ENCODE measurements at regions not wholly inside any gene's neighbourhood (a gene's known extent, or its start where the extent isn't known, plus 50 kb on each side); places are given as distances from the start of the nearest gene placed in this dataset.

DNA sequence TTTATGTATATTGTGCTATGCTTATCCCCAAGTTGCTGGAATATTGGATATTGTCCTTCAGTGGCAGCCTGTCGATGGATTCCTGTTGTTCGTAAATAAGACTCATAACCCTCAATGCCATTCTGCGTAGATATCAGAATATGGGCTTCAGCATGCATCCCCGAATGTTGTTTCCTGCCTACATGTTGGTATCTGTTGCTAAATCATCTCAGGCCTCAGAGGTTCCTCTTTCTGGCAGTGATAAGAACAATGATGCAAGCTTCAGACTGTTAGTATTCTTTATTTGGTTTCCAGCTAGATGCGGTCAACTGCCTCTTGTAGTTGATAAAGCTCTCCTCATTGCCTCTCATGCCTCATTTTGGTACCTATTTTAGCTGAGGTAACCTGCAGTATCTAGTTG, 2082.6 kb downstream of the MRPL39 start:
- DNase-seq (ENCODE audit: insufficient read length, low spot score, missing footprints): no peak
- H2AFZ ChIP-seq (ENCODE audit: low read length): no peak overlapping the region
- no peaks in the 10 kb centered on the region for H3K27me3 ChIP-seq (ENCODE audit: insufficient read depth, low read length)
- no peaks in the 10 kb centered on the region for H3K79me2 ChIP-seq (ENCODE audit: insufficient read depth, low read length)
- H4K20me1 ChIP-seq (ENCODE audit: insufficient read depth, low read length): no peaks in the 10 kb centered on the region
- no peak overlapping the region for H3K4me3 ChIP-seq (ENCODE audit: insufficient read depth, low read length)
- no peak overlapping the region for H3K27ac ChIP-seq (ENCODE audit: low read depth, low read length)
- no peak overlapping the region for H3K4me2 ChIP-seq (ENCODE audit: insufficient read depth, low read length)
- H3K9me3 ChIP-seq (ENCODE audit: low read depth, low read length): peaks cover 3% of the 10 kb centered on the region
- no peaks in the 10 kb centered on the region for H3K36me3 ChIP-seq (ENCODE audit: insufficient read depth, low read length)
- no peaks in the 10 kb centered on the region for H3K4me1 ChIP-seq (ENCODE audit: insufficient read depth, low read length)
- TF ChIP-seq, protein P1, sequence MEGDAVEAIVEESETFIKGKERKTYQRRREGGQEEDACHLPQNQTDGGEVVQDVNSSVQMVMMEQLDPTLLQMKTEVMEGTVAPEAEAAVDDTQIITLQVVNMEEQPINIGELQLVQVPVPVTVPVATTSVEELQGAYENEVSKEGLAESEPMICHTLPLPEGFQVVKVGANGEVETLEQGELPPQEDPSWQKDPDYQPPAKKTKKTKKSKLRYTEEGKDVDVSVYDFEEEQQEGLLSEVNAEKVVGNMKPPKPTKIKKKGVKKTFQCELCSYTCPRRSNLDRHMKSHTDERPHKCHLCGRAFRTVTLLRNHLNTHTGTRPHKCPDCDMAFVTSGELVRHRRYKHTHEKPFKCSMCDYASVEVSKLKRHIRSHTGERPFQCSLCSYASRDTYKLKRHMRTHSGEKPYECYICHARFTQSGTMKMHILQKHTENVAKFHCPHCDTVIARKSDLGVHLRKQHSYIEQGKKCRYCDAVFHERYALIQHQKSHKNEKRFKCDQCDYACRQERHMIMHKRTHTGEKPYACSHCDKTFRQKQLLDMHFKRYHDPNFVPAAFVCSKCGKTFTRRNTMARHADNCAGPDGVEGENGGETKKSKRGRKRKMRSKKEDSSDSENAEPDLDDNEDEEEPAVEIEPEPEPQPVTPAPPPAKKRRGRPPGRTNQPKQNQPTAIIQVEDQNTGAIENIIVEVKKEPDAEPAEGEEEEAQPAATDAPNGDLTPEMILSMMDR (IDR thresholded peaks at IDR 0.05; ENCODE audit: extremely low read depth, low read depth, low read length): no peak

DNA sequence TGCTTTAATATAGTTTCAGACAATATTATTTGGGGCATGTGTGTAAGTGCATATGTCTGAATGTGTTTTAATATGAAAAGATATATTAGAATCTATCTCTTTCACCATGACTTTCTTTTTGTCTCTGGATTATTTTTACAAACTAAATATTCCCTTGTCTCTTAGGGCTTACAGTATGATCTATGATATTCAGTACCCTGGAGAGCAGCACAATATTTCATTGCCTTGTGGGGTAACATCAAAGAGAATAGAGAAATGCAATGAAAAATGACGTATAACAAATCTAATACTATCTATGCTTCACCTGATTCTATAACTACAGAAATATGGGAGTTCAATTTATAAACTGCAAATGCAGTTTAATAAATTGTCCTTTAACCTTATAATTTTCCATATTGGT, 2084.5 kb downstream of the MRPL39 start:
- Histone ChIP-seq H3K27ac (ENCODE audit: low read depth, low read length) (no peak overlapping the region), H3K4me1 (ENCODE audit: insufficient read depth, low read length) (no peaks in the 10 kb centered on the region), H3K4me3 (ENCODE audit: insufficient read depth, low read length) (no peak overlapping the region), H4K20me1 (ENCODE audit: insufficient read depth, low read length) (no peaks in the 10 kb centered on the region), H3K27me3 (ENCODE audit: insufficient read depth, low read length) (no peaks in the 10 kb centered on the region), H3K9me3 (ENCODE audit: low read depth, low read length) (peaks cover 3% of the 10 kb centered on the region), H3K36me3 (ENCODE audit: insufficient read depth, low read length) (no peaks in the 10 kb centered on the region), H3K79me2 (ENCODE audit: insufficient read depth, low read length) (no peaks in the 10 kb centered on the region), H3K4me2 (ENCODE audit: insufficient read depth, low read length) (no peak overlapping the region), H2AFZ (ENCODE audit: low read length) (no peak overlapping the region)
- no peak for DNase-seq (ENCODE audit: insufficient read length, low spot score, missing footprints)
- TF ChIP-seq, protein P1 (IDR thresholded peaks at IDR 0.05; ENCODE audit: extremely low read depth, low read depth, low read length): no peak

DNA sequence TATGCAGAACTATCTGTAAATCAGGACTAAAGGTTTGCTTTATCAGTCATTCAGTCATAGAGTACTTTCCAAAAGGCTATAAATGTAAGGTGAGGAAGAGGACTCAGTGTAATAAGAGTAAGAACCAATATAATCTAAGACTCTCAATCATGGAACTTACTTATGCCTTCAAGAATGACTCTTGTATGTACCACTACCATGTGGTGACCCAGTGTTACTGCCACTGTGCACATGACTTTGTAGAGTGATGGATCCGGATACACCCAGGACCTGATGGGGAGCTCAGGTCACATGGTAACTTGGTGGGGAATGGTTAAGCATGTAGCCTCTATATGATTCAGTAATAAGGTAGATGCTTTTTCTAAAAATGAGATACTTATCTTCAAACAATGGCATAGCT, 2099.8 kb downstream of the MRPL39 start:
- no peak overlapping the region for H3K27ac ChIP-seq (ENCODE audit: low read depth, low read length)
- H2AFZ ChIP-seq (ENCODE audit: low read length): no peak overlapping the region
- no peaks in the 10 kb centered on the region for H3K27me3 ChIP-seq (ENCODE audit: insufficient read depth, low read length)
- no peaks in the 10 kb centered on the region for H3K4me1 ChIP-seq (ENCODE audit: insufficient read depth, low read length)
- H4K20me1 ChIP-seq (ENCODE audit: insufficient read depth, low read length): no peaks in the 10 kb centered on the region
- H3K79me2 ChIP-seq (ENCODE audit: insufficient read depth, low read length): no peaks in the 10 kb centered on the region
- peaks cover 2% of the 10 kb centered on the region for H3K9me3 ChIP-seq (ENCODE audit: low read depth, low read length)
- TF ChIP-seq, protein P1 (IDR thresholded peaks at IDR 0.05; ENCODE audit: extremely low read depth, low read depth, low read length): no peak
- no peak for DNase-seq (ENCODE audit: insufficient read length, low spot score, missing footprints)
- no peaks in the 10 kb centered on the region for H3K36me3 ChIP-seq (ENCODE audit: insufficient read depth, low read length)
- no peak overlapping the region for H3K4me2 ChIP-seq (ENCODE audit: insufficient read depth, low read length)
- no peak overlapping the region for H3K4me3 ChIP-seq (ENCODE audit: insufficient read depth, low read length)

DNA sequence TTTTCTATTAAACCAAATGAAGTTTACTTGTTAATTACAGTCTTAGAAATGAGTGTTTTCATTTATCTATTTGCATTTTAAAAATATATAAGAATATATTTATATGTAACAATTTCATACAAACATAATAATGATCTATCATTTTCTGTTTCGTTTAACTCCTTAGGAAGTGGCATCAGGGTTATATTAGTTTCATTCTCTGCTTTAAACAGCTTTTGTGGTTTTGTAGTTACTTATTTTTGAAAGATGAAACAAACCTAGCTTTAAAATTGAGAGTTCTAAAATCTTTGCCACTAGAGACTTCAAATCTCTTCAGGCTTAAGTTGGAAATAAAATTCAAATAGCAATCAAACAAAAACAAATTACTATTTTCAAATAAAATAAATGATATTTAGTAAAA, 2110.6 kb downstream of the MRPL39 start:
- Histone ChIP-seq H3K27ac (ENCODE audit: low read depth, low read length) (no peak overlapping the region), H4K20me1 (ENCODE audit: insufficient read depth, low read length) (no peaks in the 10 kb centered on the region), H3K4me2 (ENCODE audit: insufficient read depth, low read length) (no peak overlapping the region), H3K79me2 (ENCODE audit: insufficient read depth, low read length) (no peaks in the 10 kb centered on the region), H3K4me1 (ENCODE audit: insufficient read depth, low read length) (no peaks in the 10 kb centered on the region), H3K36me3 (ENCODE audit: insufficient read depth, low read length) (no peaks in the 10 kb centered on the region), H3K27me3 (ENCODE audit: insufficient read depth, low read length) (no peaks in the 10 kb centered on the region), H3K4me3 (ENCODE audit: insufficient read depth, low read length) (no peak overlapping the region), H2AFZ (ENCODE audit: low read length) (no peak overlapping the region), H3K9me3 (ENCODE audit: low read depth, low read length) (peaks cover 3% of the 10 kb centered on the region)
- TF ChIP-seq, protein P1 (IDR thresholded peaks at IDR 0.05; ENCODE audit: extremely low read depth, low read depth, low read length): no peak
- DNase-seq (ENCODE audit: insufficient read length, low spot score, missing footprints): no peak
